ENCODE measurements at regions not wholly inside any gene's neighbourhood (a gene's known extent, or its start where the extent isn't known, plus 50 kb on each side); places are given as distances from the start of the nearest gene placed in this dataset.

GRCh38 chr1:190837888-190838287 is 360.2 kb upstream of the BRINP3 start:
- Histone ChIP-seq H3K4me1 (no peaks in the 10 kb centered on the region), H3K27ac (replicated peaks) (no peak overlapping the region), H3K36me3 (no peaks in the 10 kb centered on the region), H3K4me3 (no peak overlapping the region), H3K27me3 (ENCODE audit: low read depth) (no peaks in the 10 kb centered on the region), H3K9me3 (replicated peaks) (peaks cover 11% of the 10 kb centered on the region)
- intact Hi-C loops (cut with micrococcal nuclease) = no loop called here
- no peak for TF ChIP-seq CTCF (IDR thresholded peaks at IDR 0.05; ENCODE audit: borderline replicate concordance)
- no peak for DNase-seq

- H3K4me1 ChIP-seq = no peaks in the 10 kb centered on the region
- H3K36me3 ChIP-seq = no peaks in the 10 kb centered on the region
- no peak for TF ChIP-seq CTCF (IDR thresholded peaks at IDR 0.05; ENCODE audit: borderline replicate concordance)
- H3K9me3 ChIP-seq (replicated peaks) = no peaks in the 10 kb centered on the region
- no peak for DNase-seq
- no peak overlapping the region for H3K4me3 ChIP-seq
- intact Hi-C loops (cut with micrococcal nuclease) = no loop called here
- no peak overlapping the region for H3K27ac ChIP-seq (replicated peaks)
- no peaks in the 10 kb centered on the region for H3K27me3 ChIP-seq (ENCODE audit: low read depth)
Measured at GRCh38 chr1:190847166-190847565, 369.5 kb upstream of the BRINP3 start.

- H3K4me1 ChIP-seq = no peaks in the 10 kb centered on the region
- intact Hi-C loops (cut with micrococcal nuclease) = no loop called here
- no peak overlapping the region for H3K27ac ChIP-seq (replicated peaks)
- no peaks in the 10 kb centered on the region for H3K9me3 ChIP-seq (replicated peaks)
- no peaks in the 10 kb centered on the region for H3K36me3 ChIP-seq
- no peak for DNase-seq
- no peak overlapping the region for H3K4me3 ChIP-seq
- no peak for TF ChIP-seq CTCF (IDR thresholded peaks at IDR 0.05; ENCODE audit: borderline replicate concordance)
- no peaks in the 10 kb centered on the region for H3K27me3 ChIP-seq (ENCODE audit: low read depth)
Measured at GRCh38 chr1:190849346-190849745, 371.7 kb upstream of the BRINP3 start.

- Histone ChIP-seq H3K27me3 (ENCODE audit: low read depth) (no peaks in the 10 kb centered on the region), H3K9me3 (replicated peaks) (peaks cover 23% of the 10 kb centered on the region), H3K36me3 (no peaks in the 10 kb centered on the region), H3K27ac (replicated peaks) (no peak overlapping the region), H3K4me3 (no peak overlapping the region), H3K4me1 (no peaks in the 10 kb centered on the region)
- DNase-seq = no peak
- intact Hi-C loops (cut with micrococcal nuclease) = no loop called here
- TF ChIP-seq CTCF (IDR thresholded peaks at IDR 0.05; ENCODE audit: borderline replicate concordance) = no peak
Measured at GRCh38 chr1:190852611-190853010, 374.9 kb upstream of the BRINP3 start.

GRCh38 chr1:190858140-190858539 is 380.5 kb upstream of the BRINP3 start:
- intact Hi-C loops (cut with micrococcal nuclease) = no loop called here
- peaks cover 29% of the 10 kb centered on the region for H3K9me3 ChIP-seq (replicated peaks)
- no peak for DNase-seq
- no peaks in the 10 kb centered on the region for H3K36me3 ChIP-seq
- H3K4me1 ChIP-seq = no peaks in the 10 kb centered on the region
- no peak for TF ChIP-seq CTCF (IDR thresholded peaks at IDR 0.05; ENCODE audit: borderline replicate concordance)
- no peaks in the 10 kb centered on the region for H3K27me3 ChIP-seq (ENCODE audit: low read depth)
- no peak overlapping the region for H3K4me3 ChIP-seq
- H3K27ac ChIP-seq (replicated peaks) = no peak overlapping the region

Measured in left ventricle myocardium inferior (tissue), 1 donor.